Activated CD4-positive, alpha-beta T cell treated with anti-CD3 and anti-CD28 coated beads, Interleukin-2, amount 50 U/mL, for 48 hours (primary cell): ENCODE measurements at regions not wholly inside any gene's neighbourhood (a gene's known extent, or its start where the extent isn't known, plus 50 kb on each side); places are given as distances from the start of the nearest gene placed in this dataset.

Source experiments
- DNase-seq, 2 experiments: peaks; one replicate each; pipeline ENCODE4 v3.0.0-alpha.2; 2020

DNA sequence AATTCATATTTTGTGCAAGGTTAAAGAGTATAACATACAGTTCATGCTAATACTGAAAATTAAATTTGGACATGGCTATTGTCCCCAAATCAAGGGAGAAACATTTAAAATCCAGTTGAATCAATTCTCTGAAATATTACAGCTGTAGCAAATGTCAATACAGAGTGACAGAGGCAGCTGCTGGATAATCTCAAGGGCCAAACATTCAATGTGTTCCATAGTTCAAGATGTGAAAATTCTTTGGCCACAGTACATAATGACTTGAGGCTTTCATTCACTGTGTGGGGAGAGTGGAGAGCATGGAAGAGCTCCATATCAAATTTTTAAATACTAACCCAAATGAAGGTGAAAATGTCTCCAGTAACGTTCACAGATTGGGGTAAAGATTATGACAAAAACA lies 1192.8 kb upstream of the CADM2 start:
- no peak for DNase-seq

DNA sequence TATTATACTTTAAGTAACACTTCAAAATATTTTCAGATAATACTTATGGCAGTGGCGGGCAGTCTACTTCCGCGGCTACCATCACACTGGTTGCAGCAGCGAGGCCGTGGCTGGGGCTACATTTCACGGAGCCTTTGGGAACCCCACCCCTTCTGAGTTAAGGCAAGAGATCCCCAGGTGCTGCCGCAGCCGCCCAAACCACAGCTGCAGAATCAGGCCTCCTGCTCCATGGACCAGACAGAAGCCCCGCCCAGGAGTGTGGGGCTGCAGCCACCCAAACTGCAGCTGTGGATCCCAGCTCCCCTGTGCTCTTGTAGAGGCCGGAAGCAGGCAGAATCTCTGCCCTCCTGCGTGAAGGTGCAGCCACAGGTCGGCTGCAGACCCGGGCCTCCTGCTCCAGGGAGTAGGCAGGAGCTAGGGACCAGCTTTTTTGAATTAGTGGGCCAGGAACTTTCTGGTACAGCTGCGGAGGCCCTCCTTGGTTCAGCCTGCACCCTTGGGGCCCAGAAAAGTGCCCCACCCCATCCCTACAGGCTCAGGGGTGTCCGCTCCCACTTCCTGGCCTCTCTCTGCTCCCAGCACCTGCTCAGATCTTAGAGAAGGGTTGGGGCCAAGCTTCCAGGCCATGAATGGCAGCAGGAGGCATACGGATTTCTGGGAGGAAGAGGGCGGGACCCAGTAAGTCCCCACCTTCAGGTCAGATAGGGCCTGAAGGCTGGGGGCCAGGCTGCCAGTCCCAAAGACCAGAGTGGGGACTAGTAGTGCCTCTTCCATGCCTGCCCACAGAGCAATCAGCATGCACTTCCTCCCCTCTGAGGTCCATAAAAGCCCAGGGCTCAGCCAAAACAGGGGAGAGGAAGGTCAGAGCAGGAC lies 1188.8 kb upstream of the CADM2 start:
- DNase-seq: no peak

DNA sequence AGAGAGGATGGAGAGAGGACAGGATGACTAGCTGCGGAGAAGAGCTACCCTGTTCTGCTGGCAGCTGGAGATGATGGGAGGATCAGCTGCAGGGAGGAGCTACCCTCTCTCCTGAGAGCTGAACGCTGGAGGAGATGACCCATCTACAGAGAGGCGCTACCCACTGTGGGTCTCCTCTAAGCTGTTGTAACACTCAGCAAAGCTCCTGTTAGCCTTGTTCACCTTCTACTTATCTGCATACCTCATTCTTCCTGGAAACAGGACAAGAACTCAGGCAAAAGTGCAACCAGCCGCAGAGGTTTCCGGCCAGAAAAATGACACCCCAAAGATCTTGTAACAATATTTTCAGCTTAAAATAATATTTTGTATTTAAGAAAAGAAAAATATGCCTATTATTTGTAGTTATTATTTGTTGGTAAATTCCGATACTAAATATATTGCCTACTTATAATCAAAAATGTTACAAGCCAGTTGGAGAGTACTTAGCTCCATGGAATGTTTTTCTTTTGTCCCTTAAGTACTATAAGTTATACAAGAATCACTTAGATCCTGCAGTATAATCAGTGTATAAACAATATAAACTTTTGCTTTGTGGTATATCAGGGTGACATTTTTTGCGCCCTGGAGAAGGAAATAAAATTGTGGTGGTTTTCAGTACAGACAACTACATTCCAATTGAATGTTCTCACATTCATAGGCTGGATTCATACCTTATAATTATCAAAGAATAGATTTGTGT lies 1188.0 kb upstream of the CADM2 start:
- DNase-seq: no peak

DNA sequence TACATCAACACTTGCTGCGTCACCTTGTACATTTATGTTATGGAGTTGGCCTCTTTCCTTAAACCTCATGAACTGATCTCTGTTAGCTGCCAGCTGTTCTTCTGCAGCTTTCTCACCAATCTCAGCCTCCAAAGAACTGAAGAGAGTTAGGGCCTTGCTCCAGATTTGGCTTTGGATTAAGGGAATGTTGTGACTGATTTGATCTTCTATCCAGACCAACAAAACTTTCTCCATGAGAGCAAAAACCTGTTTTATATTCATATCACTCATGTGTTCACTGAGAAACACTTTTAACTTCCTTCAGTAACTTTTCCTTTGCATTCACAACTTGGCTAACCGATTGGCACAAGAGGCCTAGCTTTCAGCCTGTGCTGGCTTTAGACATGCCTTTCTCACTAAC lies 1156.0 kb upstream of the CADM2 start:
- DNase-seq: no peak

DNA sequence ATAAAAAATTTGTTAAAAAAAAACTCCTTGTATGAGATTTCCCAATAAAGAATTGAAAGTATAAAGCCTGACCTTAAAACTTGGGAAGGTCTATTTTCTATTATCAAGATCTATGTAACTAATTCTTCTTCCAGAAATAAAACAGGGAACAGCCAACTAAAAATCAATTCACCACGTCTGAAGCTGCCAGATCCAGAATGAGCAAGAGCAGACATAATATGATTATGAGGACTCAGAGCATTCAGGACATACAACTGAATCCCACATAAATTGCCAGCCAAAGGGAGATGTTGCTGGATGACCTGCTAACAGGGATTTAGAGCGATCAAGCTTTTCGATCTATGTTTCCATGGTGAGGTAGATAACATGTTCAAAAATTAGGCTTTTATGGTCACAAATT lies 1151.3 kb upstream of the CADM2 start:
- no peak for DNase-seq

GRCh38 chr3:83813176-83813575 lies 1145.6 kb upstream of the CADM2 start:
- no peak for DNase-seq

DNA sequence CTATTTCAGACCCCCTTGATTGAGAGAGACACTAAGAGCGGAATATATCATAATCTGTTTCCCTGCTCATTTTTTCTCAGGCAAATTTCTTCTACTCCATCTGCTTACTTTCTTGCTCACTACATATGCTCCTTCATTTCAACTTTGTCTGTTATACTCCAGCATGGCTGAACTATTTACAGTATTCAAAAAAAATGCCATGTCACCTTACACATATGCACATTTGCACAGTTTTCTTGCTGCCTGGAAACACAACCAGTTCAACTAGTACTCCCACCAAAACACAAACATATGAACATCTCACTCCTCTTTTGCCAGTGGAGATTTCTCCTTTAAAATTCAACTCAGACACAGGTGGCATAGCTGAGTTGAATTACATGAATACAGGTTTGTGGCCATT lies 1142.1 kb upstream of the CADM2 start:
- no peak for DNase-seq

- DNase-seq: no peak
These were observed 1137.3 kb upstream of the CADM2 start for GRCh38 chr3:83821506-83821905.

DNA sequence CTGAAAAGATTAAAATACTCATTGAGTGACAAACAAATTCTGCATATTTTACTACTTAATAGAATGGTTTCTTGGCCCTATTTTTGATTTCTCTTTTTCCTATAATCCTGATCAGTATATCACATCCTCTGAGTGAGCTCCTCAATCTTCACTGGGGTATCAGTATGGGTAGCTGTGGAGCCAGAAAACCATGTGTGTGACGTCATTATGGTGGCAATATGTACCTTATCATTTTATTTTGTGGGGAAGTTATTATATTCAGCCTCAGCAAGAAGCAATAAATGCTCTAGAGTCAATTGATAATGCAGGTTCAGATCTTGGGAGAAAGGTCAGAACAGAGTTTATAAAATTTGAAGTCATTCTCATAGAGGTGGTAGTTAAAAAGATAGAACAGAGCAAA lies 1135.7 kb upstream of the CADM2 start:
- no peak for DNase-seq

GRCh38 chr3:83835040-83835439 lies 1123.7 kb upstream of the CADM2 start:
- DNase-seq: no peak

DNA sequence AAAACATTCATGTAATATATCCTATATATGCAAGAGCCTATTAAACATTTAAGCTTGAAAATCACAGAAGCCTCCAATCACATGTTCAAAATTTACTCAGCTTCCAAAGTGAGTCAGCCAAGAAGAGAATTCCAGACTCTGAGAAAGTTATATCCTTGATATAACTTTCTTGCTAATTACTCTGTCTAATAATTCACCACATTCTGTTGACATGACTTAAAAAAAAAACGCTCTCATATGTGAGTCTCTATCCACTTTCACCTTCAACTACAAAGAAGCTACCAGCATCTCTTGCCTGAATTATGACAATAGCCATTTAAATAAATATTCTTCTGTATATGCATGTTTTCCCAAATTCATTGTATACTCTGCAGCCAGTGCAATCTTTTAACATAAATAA lies 1116.3 kb upstream of the CADM2 start:
- no peak for DNase-seq

DNA sequence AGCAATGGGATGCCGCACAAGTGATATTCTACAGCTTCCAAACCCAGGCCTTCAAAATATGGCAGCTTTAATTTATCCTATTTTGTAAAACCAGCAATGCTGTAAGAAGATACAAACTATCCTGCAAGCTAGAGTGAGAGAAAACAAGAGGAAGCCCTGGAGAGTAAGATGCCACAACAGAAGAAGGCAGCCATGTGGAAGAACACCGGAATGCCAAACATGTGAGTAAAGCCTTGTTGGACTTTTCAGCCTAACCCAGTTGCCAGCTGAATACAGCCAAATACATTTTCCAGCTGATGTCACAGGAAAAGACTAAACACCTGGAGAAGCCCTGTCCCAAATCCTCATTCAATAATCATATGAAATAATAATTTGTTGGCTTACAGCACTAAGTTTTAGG lies 1115.1 kb upstream of the CADM2 start:
- DNase-seq: no peak

- no peak for DNase-seq
These were observed 1109.6 kb upstream of the CADM2 start for GRCh38 chr3:83849106-83849730.

DNA sequence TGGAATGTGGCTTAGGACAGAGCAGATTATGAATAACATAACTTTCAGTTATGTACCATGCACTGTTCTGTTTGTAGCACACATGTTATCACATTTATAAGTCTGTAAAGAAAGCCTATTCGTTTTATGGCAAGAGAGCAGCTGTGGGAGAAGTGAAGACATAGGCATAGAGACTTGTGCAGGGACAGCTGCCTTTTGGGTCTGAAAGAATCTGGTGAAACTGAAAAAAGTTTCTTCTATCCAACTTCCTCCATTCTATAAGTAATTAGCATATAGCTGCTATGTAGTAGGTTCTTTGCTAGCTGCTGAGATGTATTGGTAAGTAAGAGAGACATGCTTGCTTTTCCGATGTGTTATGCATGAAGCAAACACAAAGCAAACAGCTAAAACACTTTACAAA lies 1095.4 kb upstream of the CADM2 start:
- DNase-seq: no peak

DNA sequence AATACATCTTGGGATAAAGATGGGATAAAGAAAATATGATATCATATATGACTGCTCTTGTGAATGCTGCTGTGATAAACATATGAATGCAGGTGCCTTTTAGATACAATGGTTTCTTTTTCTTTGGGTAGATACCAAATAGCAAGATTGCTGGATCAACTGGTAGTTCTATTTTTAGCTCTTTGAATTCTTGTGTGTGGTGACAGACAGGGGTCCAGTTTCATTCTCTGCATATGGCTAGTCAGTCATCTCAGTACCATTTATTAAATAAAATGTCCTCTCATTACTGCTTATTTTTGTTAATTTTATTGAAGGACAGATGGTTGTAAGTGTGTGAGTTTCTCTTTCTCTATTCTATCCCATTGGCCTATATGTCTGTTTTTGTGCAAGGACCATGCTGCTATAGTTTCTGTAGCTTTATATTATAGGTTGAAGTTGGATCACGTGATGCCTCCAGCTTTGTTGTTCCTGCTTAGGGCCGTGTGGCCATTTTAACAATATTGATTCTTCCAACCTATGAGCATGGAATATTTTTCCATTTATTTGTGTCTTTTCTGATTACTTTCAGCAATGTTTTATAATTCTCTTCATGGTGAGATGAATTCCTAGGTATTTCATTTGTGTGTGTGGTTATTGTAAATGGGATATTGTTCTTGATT lies 1089.8 kb upstream of the CADM2 start:
- DNase-seq: no peak

- DNase-seq: no peak
These were observed 1085.2 kb upstream of the CADM2 start for GRCh38 chr3:83873550-83873949.

DNA sequence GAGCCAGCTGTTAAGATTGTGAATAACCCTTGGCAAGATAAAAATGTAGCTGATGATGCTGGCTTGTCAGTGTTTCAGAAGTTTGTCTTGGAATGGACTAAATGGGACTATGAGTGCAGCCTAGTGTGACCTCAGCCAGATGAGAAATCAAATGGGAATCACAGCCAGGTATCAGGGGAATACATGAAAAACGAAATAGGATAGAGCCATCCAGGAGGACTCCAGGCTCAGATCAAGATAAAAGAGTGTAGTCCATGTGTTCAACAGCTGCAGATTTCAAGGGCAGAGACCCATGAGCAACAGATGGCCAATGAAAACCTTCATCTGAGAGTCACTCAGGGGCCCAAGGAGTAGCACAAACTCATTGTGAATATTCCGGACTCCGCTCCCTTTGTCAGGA lies 1080.9 kb upstream of the CADM2 start:
- DNase-seq: no peak

GRCh38 chr3:83882701-83883100 lies 1076.1 kb upstream of the CADM2 start:
- no peak for DNase-seq

DNA sequence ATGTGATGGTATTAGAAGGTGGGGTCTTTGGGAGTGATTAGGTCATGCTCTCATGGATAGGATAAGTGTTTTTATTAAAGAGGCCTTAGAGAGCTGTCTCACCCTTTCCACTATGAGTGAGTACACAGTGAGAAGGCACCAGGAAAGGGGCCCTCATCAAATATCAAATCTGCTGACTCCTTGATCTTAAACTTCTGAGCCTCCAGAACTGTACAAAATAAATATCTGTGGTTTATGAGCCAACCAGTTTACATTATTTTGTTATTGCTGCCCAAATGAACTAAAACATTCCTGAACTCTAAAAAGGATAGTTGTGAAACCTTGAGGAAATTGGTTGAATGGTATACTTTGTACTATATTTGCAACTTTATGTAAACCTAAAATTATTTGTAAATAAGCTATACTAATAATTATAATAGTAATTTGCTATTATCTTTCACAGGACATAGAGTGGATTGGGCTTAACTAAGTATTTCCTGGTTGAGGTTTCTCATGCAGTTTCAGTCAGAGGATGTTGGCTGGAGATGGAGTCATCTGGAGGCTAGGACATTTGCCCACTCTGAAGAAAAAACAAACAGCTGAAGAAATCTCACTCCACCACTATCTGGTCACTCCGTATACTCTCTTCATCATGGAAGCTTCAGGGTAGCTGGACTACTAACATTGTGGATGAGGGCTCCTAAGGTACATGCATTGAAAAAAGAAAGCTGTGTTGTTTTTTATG lies 1068.6 kb upstream of the CADM2 start:
- DNase-seq: no peak

- DNase-seq: no peak
These were observed 1068.0 kb upstream of the CADM2 start for GRCh38 chr3:83890763-83891135.

GRCh38 chr3:83894223-83894622 lies 1064.6 kb upstream of the CADM2 start:
- DNase-seq: no peak

DNA sequence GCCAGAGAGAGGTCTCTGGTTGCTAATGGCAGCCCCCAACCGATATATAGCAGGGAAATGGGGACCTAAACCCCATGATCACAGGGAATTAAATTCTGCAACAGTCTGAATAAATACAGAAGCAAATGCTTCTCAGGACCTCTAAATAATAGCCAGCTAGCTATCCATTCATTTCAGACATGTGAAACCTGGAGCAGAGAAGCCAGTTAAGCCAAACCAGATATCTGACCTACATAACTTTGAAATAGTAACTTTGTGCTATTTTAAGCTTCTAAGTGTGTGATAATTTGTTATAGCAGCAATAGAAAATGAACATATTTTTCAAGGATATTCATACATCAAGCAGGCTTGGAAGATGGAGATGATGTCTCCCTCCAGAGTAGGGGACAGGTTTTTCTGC lies 1062.9 kb upstream of the CADM2 start:
- no peak for DNase-seq
